ENCODE measurements at regions not wholly inside any gene's neighbourhood (a gene's known extent, or its start where the extent isn't known, plus 50 kb on each side); places are given as distances from the start of the nearest gene placed in this dataset.

GRCh38 chr6:33931799-33932198 lies 128.0 kb upstream of the MLN start:
- TF ChIP-seq CTCF (IDR thresholded peaks at IDR 0.05) (no peak), POLR2A (IDR thresholded peaks at IDR 0.05) (no peak)

Data from lower leg skin (tissue), 3 donors.